ENCODE measurements at regions not wholly inside any gene's neighbourhood (a gene's known extent, or its start where the extent isn't known, plus 50 kb on each side); places are given as distances from the start of the nearest gene placed in this dataset.
"Not testable (repeated sequence)": the region's sequence is repeated elsewhere in the genome, so short reads cannot be mapped to it uniquely, and the experiment has no call there.

DNA sequence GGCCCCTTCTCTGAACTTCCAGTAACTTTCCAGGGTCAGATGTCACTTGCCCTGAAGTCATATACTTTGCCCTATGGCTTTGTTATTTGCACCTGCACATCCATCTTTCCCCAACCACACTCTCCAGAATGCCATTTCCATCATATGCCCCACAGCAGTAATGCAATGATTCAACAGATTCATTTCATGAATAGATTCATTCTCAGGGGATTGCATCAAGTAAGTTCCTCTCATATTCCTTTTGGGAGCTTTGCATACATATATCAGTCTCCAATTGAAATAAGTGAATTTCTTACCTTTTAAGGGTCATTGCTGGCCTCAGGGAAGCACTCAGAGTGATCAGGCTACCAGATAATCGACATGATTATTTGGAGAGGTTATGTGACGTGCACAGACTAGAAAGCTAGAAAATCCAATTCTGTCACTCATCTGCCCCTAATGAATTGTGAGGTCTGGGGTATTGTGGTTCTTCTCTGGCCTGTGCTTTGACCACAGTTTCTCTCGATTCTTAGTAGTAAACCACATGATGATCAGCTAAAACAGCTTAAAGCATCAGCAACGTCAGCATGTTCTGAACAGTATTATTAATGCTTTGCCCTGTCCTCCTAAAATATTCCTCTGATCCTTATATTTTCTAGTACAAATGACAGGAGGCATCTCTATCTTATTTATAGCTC is 179.9 kb downstream of the ATPSCKMT start:
- no peak for DNase-seq

DNA sequence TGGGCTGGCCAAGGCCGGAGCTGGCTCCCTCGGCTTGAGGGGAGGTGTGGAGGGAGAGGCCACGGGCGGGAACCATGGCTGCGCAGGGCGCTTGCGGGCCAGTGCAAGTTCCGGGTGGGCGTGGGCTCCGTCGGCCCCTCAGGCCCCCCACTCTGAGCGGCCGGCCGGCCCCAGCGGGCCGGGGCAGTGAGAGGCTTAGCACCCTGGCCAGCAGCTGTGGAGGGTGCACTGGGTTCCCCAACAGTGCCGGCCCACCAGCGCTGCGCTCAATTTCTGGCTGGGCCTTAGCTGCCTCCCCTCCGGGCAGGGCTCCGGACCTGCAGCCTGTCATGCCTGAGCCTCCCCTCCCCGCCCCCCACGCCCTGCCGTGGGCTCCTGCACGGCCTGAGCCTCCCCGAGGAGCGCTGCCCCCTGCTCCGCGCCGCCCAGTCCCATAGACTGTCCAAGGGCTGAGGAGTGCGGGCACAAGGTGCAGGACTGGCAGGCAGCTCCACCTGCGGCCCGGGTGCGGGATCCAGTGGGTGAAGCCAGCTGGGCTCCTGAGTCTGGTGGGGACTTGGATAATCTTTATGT is 184.2 kb downstream of the ATPSCKMT start:
- DNase-seq, result no peak

DNA sequence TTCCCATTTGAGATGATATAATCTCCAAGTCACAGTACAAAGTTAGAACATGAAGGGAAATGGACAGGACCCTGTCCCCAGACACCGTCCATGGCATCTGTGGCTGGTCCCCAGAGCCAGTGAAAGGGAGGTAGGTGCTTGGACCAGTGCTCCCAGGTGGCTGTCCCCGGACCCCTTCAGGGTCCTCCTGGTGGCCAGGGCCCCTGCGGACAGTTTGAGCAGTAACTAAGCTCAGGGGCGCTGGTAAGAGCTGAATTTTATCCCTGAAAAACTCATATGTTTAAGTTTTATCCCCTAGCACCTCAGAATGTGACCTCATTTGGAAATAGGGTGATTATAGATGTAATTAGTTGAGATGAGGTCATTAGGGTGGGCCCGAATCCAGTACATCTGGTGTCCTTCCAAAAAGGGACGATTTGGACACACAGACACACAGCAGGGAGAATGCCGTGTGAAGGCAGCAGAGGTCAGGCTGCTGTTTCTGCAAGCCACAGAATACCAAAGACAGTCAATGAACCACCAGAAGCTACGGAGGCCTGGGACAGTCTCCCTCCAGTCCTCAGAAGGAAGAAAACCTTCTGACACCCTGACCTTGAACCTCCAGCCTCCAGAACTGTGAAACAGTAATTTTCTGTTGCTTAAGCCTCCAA is 185.0 kb downstream of the ATPSCKMT start:
- no peak for DNase-seq

DNA sequence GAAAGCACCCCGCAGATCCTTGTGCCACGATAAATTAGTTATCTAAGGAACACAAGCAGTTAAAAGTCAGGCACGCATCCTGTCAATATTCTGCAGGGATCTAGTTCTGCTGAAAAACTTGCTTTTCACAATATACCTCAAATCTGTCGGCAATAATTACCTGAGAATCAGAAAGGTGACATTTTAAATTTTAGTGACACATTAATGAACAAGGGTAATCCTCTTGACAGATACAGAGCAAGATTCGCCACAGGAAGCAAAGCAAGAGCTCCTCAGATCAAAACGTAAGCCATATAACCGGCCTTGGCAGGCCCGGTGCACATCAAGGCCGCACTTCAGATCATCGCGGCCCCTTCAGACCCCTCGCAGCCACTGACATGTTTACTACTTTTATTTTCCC is 185.7 kb downstream of the ATPSCKMT start:
- no peak for DNase-seq

DNA sequence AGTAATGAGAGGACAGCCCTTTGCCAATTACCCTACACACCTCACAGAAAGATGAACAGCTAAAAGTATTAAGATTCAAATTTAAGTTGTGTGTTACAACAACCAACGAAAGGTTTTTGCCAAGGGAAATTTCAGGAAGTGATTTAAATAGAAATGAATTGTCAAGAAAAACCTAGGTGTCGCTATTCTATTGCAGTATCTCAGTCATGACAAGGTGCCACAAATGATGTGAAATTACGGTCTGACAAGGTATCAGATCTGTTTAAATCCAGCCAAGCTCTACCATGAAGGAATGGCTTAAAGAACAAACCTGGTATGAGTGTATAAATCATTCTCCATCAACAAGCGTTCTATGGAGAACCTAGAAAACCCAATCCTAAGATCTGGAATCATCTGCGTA is 189.7 kb downstream of the ATPSCKMT start:
- no peak for DNase-seq

DNA sequence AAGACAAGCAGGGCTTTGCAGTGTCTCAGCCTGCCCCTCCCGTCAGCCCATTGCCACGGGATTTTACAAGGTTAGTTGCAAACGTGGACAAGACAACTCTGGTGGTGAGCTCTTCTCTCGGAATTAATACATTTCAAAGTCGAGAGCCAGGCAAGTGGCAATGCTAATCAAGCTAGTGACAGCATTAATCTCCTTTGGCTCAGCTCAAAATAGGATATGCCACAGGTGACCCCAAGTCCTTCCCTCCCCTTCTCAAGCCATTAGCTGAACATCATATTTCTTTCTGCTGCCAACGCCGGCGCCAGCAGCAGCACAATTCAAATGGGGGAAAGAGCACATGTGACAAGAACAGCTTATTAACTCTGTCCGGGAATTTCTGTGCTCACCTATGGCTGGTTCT is 190.1 kb downstream of the ATPSCKMT start:
- DNase-seq, result no peak

DNA sequence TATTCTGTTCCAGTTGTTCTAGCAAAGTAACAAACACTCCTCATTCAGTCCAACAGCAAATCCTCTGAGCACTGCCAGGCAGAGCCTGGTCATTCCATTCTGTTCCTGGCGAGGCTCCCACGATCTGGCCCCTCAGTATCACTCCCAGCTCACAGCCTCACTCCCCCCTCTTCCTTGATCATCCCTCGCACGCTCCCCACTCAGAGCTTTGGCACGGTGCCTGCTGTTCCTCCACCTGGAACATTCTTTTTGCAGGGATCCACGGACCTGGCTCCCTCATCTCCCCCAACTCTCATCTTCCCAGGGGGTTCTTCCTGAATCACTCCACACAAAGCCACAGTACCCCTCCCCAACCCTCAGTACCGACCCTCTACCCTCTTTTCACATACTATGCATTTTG is 192.3 kb downstream of the ATPSCKMT start:
- no peak for DNase-seq

DNA sequence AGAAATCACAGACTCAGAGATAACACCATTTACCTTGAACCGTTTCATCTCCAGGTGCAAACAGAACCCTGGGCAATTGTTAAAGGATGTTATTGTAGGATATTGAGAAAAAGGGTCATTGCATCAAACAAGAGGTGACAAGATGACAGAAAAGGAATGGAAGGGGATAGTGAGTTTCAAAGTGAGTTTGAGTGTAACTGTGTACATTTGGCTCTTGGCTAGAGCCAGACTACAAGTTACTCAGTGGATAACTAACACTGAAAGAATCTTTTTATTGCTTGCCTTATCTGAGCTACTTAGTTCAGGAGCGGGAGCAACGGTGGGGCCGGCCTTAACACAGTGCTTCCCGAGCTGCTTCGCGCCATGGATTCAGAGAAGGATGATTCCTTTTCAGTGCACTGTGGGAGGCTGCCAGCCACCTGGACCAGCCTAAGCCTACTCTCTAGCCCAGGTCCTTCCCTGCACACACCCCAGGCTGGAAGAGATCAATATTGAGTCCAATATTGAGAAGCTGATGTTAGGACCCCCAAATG is 193.4 kb downstream of the ATPSCKMT start:
- DNase-seq, result no peak

DNA sequence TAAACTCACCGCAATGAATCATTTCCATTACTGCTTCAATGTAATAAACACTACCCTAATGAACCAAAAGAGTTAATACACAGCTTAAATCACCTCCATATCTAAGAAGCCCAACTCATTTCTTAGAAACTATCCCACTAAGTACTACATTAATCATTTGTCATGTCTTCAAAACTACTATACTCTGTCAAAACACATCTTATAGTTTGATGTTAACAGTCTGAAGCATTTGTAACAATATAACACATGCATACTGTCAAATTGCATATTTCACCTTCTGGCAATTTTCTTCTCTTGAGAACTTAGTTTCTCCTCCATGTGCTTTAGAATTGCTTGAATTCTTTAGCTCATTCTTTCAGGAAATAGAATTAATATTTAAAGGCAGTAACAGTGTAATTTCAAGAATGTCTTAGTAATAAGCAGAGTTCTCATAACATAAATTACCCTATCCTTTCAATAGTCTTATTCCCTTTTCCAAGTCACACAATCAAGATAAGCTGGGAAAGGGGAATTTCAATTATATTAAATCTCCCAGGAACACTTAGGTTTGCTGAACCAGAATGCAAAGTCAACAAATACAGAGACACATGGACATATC is 199.7 kb downstream of the ATPSCKMT start:
- no peak for DNase-seq

DNA sequence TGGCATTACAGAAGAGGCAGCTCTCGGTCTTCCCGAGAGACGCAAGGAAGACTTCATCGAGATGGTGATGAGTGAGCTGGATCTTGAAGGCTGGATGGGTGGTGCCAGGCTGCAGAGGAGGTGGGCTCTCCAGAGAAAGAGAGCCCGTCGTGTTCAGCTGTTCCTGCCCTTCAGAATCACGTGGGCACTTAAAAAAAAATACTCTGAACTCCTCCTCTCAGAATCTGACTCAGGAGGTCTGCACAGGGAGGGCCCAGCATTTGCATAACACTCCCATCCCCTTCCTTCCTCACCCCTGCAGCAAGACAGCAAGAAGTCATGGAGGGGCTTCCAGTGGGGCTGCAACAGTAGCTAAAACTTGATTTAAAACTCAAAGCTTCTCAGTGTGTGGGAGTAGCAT is 203.0 kb downstream of the ATPSCKMT start:
- DNase-seq, result no peak

DNA sequence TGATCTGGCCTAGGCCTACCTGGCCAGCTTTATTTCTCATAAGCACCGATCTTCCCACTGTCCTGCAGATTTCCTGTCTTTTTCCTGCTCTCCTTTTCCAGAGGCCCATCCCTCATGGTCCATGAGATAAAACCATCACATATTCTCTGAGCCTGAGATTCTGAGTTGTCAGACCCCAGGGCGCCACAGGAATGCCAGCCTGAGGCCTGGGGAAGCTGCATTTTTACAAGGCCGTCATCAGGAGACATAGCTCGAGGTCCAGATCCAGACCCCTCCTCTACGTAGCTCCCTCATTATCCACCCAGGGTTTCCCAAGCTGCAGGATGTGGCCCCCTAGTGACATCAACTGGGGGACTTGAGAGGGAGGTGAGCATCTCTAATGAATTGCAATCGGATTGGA is 204.3 kb downstream of the ATPSCKMT start:
- DNase-seq, result no peak

DNA sequence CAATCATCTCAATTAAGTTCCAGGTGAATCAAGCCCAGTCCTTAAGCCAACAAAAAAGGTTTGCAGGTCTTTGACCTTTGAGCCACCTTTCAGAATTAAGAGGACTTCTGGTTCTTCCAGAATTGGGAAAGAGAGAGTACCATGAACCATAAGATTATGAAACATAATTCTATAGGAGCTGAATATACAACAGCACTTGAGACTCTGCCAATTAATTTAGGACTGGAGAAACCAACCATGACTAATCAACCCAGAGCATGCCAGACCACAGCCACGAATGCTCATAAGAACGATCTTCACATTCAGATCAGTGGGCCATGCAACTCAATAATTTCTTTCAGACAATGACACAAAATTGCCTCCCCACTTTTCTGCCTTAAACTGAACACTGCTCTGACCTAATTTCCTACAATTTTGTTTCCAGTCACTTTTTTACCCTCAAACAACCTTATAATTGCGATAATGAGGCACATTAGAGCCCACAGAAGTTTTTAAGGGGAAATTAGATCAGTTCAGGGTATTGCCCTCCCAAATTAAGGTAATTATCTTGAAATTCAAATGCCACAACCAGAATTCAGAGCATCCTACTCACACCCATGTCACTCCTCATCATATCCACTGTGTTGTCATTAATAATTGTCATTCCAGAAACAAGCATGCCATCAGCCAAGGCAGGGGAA is 213.4 kb downstream of the ATPSCKMT start:
- no peak for DNase-seq

DNA sequence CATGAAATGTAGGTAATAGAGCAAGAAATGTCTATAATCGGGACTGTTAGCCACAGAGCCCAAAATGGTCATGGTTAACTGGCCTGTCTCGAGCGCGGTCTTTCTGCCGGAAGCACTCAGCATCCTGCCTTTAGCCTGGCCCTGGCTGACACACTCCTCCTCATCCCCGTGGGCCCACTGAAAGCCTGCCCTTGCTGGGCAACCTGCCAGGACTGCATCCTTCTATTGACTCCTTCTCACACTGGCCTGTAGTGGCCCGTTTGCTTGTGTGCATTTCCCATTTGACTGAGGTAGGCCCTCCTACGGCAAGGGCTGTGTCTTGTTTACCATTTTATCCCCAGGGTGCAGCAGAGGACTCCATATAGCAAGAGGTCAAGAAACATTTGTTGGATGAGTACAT is 215.7 kb downstream of the ATPSCKMT start:
- peak; percentile 32 for DNase-seq

DNA sequence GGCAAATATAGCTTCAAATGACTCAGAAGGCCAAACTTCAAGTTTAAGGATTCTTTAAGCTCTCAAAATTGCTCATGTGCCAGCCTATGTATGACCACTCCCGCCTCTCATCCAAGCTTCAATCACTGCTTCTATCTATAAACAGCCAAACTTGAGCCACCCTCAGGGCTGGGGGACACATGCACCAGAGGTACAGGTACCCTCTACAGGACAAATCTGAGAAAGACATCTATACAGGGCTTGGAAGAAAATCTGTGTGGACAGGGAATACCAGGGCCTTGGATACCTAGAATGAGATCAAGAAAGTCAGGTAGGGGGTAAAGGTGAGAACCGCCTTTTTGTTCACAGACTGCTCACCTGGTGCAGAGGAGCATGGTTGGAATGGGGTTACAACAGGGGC is 217.9 kb downstream of the ATPSCKMT start:
- no peak for DNase-seq

DNA sequence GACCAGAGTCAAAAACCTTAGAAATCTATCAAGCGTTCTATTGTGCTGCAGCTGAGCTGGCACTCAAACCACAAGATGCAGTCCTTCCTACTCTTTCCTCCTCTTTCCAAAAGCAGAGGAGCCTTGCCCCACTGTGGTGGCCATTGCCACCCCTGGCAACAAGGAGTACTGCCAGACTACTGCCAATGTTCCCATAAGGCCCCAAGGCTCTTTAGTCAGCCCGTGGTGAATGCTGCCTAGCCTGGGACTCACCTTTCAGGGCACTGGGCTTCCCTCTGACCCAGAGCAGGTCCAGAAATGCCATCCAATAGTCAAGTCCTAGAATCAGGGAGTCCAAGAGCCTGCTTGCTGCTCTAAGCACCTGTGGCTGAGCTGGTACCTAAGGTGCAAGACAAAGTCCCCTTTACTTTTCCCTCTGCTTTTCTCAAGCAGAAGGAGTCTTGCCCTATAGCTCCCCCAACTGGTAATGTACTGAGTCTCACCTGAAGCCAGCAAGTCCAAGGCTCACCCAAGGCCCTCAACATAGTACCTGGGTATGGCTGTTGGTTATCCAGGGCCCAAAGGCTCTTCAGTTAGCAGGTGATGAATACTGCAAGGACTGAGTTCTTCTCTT is 219.4 kb downstream of the ATPSCKMT start:
- no peak for DNase-seq

DNA sequence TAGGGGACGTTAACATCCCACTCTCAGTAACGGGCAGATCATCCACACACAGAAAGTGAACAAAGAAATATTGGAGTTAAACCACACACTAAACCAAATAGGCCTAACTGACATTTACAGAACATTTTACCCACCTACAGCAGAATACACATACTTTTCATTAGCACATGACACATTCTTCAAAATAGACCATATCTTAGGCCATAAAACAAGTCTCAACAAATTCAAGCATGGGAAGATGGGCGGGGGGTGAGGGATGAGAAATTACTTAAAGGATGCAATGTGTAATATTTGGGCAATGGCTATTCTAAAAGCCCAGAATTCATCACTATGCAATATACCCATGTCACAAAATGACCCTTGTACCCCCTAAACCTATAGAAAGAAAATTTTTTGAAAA is 226.2 kb downstream of the ATPSCKMT start:
- no peak for DNase-seq

DNA sequence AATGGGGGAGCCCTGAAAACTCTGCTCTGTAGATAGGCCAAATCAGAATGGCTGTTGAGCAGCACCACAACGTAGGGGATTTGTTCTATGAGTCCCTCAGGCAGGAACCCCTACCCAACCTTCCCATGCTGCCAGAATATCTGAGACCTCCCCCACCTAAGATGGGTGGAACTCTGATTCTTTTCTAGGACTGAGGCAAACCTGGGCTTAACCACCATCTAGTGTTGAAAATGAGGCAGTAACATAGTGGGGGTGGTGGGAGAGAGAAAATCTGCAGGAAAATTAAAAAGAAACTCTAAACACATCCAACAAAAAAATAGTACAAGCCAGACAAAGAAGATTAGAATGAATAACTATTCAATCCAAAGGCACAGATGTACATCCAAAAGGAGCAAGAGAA is 228.4 kb downstream of the ATPSCKMT start:
- DNase-seq, result no peak

DNA sequence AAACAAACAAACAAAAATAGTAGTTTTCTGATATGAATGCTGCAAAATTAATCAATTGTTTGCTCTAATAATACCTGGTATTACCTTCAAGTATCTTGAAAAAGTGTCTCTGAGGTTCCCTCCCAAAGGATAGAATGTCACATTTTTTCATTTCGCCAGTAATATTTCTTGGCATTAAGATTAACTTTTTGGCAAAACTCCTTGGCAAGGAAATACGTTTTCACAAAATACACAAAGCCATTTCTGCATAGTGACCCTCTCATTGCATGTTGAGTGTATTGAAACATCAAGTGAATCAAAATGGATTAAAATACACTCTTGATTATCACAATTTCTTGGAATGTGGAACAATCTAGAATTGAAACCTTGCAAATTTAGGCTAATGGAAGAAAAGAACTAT is 230.5 kb downstream of the ATPSCKMT start:
- no peak for DNase-seq

DNA sequence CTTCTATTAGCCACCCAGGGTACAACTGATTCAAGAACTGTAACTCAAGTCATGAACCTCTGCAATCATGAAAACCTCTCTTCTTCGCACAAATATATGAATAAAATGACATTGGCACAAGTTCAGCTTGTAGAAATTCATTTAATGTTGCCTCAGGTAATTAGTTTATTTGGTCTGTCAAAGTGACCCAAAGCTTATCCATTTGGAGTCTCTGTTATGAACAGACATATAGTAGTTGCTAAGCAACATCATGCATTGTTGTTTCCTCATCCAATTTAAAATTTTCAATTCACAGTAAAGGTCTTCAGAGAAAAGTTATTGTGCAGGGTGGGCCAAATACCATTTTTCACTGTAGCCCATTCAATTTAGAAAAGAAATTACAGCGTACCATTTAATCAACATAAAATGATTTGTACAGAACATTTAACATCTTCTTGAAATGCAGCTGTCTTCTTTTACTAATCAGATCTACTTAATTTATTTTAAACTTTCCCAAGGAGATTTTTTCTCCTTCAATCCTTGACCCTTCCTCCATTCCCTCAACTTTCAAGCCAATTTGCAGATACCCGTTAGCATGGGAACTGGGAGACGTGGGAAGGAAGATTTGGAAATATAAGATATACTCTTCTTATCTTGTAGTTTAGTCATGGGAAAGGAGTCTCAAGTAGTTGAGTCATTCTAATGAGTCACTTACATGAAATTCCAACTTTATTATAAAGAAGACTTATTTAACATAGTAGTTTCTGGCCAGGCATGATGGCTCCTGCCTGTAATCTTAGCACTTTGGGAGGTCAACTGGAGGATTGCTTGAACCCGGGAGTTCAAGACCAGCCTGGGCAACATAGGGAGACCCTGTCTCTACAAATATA is 231.3 kb downstream of the ATPSCKMT start:
- peak; percentile 91 for DNase-seq

DNA sequence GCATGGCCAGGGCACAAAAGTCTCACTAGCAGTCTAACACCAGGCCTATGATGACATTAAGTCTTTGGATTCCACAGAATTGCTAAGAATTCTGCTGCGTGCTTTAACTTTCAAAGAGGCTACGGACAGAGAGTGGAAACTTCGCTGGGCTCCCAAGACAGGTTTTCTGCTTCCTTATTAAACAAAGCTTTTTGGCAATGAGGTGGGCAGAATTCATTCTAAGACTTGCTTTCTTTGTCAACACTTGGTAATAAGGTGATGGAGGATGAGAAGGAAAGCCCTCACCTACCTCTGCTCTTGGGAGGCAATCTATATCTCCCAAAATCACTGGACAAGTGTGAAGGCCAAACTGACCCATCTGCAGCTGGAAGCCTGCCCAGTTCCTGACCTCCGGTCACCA is 231.9 kb downstream of the ATPSCKMT start:
- DNase-seq, result no peak

DNA sequence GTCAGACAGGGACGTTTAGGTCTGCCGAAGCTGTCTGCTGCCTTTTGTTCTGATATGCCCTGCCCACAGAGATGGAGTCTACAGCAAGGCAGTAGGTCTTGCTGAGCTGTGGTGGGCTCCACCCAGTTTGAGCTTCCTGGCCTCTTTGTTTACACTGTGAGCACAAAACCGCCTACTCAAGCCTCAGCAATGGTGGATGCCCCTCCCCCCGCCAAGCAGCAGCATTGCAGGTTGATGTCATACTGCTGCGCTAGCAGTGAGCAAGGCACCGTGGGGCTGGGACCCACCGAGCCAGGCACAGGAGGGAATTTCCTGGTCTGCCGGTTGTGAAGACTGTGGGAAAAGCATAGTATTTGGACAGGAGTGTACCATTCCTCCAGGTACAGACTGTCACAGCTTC is 233.1 kb downstream of the ATPSCKMT start:
- not testable (repeated sequence) for DNase-seq

DNA sequence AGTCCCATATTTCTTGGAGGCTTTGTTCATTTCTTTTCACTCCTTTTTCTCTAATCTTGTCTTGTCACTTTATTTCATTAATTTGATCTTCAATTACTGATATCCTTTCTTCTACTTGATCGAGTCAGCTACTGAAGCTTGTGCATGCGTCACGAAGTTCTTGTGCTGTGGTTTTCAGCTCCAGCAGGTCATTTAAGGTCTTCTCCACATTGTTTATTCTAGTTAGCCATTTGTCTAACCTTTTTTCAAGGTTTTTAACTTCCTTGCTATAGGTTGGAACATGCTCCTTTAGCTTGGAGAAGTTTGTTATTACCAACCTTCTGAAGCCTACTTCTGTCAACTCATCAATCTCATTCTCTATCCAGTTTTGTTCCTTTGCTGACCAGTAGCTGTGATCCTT is 234.0 kb downstream of the ATPSCKMT start:
- not testable (repeated sequence) for DNase-seq

All from NCI-H774 (cell line).